GM18517 (cell line): ENCODE measurements at regions not wholly inside any gene's neighbourhood (a gene's known extent, or its start where the extent isn't known, plus 50 kb on each side); places are given as distances from the start of the nearest gene placed in this dataset.

ENCODE experiments used
- ATAC-seq: cut with Tn5 transposase; IDR thresholded peaks from one replicate; pipeline ENCODE4 v1.9.1; 2021; ENCODE audit warnings: mild to moderate bottlenecking, moderate library complexity; ENCODE audit not compliant: unreplicated experiment

GRCh38 chr11:15526859-15527450 is 412.2 kb downstream of the INSC start:
- no peak for ATAC-seq

- ATAC-seq = no peak
These were observed 417.7 kb downstream of the INSC start for GRCh38 chr11:15532432-15532831.

GRCh38 chr11:15534266-15534665 is 419.5 kb downstream of the INSC start:
- ATAC-seq = no peak

GRCh38 chr11:15535414-15535813 is 420.7 kb downstream of the INSC start:
- no peak for ATAC-seq

- ATAC-seq = no peak
These were observed 421.7 kb downstream of the INSC start for GRCh38 chr11:15536438-15536837.

- no peak for ATAC-seq
These were observed 424.9 kb downstream of the INSC start for GRCh38 chr11:15539645-15540044.

GRCh38 chr11:15541079-15541478 is 426.4 kb downstream of the INSC start:
- ATAC-seq = no peak

GRCh38 chr11:15544353-15544752 is 429.6 kb downstream of the INSC start:
- no peak for ATAC-seq

- no peak for ATAC-seq
These were observed 433.0 kb downstream of the INSC start for GRCh38 chr11:15547685-15548084.

- ATAC-seq = no peak
These were observed 437.5 kb downstream of the INSC start for GRCh38 chr11:15551901-15552851.

- ATAC-seq = no peak
These were observed 440.4 kb downstream of the INSC start for GRCh38 chr11:15555161-15555560.

GRCh38 chr11:15557457-15558230 is 442.9 kb downstream of the INSC start:
- no peak for ATAC-seq

- no peak for ATAC-seq
These were observed 443.9 kb downstream of the INSC start for GRCh38 chr11:15558513-15559181.

GRCh38 chr11:15560689-15561467 is 446.2 kb downstream of the INSC start:
- ATAC-seq = no peak

GRCh38 chr11:15562230-15562629 is 447.5 kb downstream of the INSC start:
- ATAC-seq = no peak

- no peak for ATAC-seq
These were observed 448.3 kb downstream of the INSC start for GRCh38 chr11:15563054-15563453.

GRCh38 chr11:15565880-15566279 is 451.2 kb downstream of the INSC start:
- no peak for ATAC-seq

GRCh38 chr11:15568440-15568839 is 453.7 kb downstream of the INSC start:
- ATAC-seq = no peak

GRCh38 chr11:15569305-15570025 is 454.7 kb downstream of the INSC start:
- no peak for ATAC-seq

- no peak for ATAC-seq
These were observed 460.7 kb downstream of the INSC start for GRCh38 chr11:15575409-15575808.
